ENCODE measurements at regions not wholly inside any gene's neighbourhood (a gene's known extent, or its start where the extent isn't known, plus 50 kb on each side); places are given as distances from the start of the nearest gene placed in this dataset.

- TF ChIP-seq POLR2A (IDR thresholded peaks at IDR 0.05): no peak
- TF ChIP-seq CTCF (IDR thresholded peaks at IDR 0.05): no peak
- no peak for TF ChIP-seq EP300 (IDR thresholded peaks at IDR 0.05; ENCODE audit: low read depth)
- TF ChIP-seq POLR2AphosphoS5 (IDR thresholded peaks at IDR 0.05): no peak
These were observed 466.6 kb upstream of the DAB2 start for GRCh38 chr5:39891376-39891775.

Measured in transverse colon (tissue), 4 donors.